ENCODE measurements at regions not wholly inside any gene's neighbourhood (a gene's known extent, or its start where the extent isn't known, plus 50 kb on each side); places are given as distances from the start of the nearest gene placed in this dataset.

GRCh38 chr2:236749346-236749745 lies 179.7 kb downstream of the ACKR3 start:
- DNase-seq (ENCODE audit: low spot score) = no peak
- BruUV-seq (replicated peaks) = no TSS peak
- in situ Hi-C loops (cut with HindIII; ENCODE audit: extremely low pct_ligation_motif_present, low pct_unique_long_range_greater_than_20kb) = no loop called here
- no peaks in the 10 kb centered on the region for H3K4me1 ChIP-seq (ENCODE audit: insufficient read depth, low read length)
- intact Hi-C loops (cut with micrococcal nuclease; ENCODE audit: unreplicated experiment) = no loop called here
- FAIRE-seq = no peak
- ChIA-PET POLR2A (no interaction called here), CTCF (ENCODE audit: low intra/inter-chr PET ratio, low total read pairs) (no interaction called here)
- no peaks in the 10 kb centered on the region for H3K79me2 ChIP-seq (ENCODE audit: insufficient read depth, low read length)
- no peaks in the 10 kb centered on the region for H4K20me1 ChIP-seq (ENCODE audit: insufficient read depth, low read length)
- no peaks in the 10 kb centered on the region for H3K36me3 ChIP-seq (replicated peaks in 1 of 2; ENCODE audit: control insufficient read depth in 1 of 2, insufficient read depth in 2 of 2, low read length in 2 of 2)
- H3K9me3 ChIP-seq (ENCODE audit: low read length) = no peaks in the 10 kb centered on the region
- no peak for ATAC-seq
- no peak overlapping the region for H2AFZ ChIP-seq (ENCODE audit: low read length)
- H3K27me3 ChIP-seq (ENCODE audit: control insufficient read depth in 1 of 2, insufficient read depth in 2 of 2, low read length in 2 of 2) = peaks cover 2 to 24% of the 10 kb centered on the region in 2 experiments; a peak in 3 of 5 replicates
- 19% methylated on average over 4 of the region's 4 CpGs for WGBS (ENCODE audit: low lambda C conversion rate)
- no peak overlapping the region for H3K4me3 ChIP-seq (replicated peaks in 1 of 3; ENCODE audit: insufficient read depth in 1 of 3, low read depth in 2 of 3, low read length in 3 of 3)
- no peak overlapping the region for H3K27ac ChIP-seq (ENCODE audit: extremely low read length, insufficient read depth, low read length)
- no peak overlapping the region for H3K9ac ChIP-seq (ENCODE audit: insufficient read depth, low read depth, low read length)
- H3K4me2 ChIP-seq (ENCODE audit: low read depth, low read length) = no peak overlapping the region
- TF ChIP-seq XBP1 (CRISPR knock-in tag; IDR thresholded peaks at IDR 0.05) (no peak), STAG1 (CRISPR knock-in tag; IDR thresholded peaks at IDR 0.05) (no peak), RAD21 (CRISPR knock-in tag; IDR thresholded peaks at IDR 0.05) (no peak), NPAS2 (CRISPR knock-in tag; IDR thresholded peaks at IDR 0.05; ENCODE audit: borderline replicate concordance) (no peak), SRY (CRISPR knock-in tag; IDR thresholded peaks at IDR 0.05) (no peak), NR2F2 (IDR thresholded peaks at IDR 0.05; ENCODE audit: borderline replicate concordance, low read depth) (no peak), GABPA (IDR thresholded peaks at IDR 0.05; ENCODE audit: low read depth, low read length) (no peak), GABPA (CRISPR knock-in tag; IDR thresholded peaks at IDR 0.05; ENCODE audit: low read depth) (no peak)
- TF ChIP-seq, protein P1, sequence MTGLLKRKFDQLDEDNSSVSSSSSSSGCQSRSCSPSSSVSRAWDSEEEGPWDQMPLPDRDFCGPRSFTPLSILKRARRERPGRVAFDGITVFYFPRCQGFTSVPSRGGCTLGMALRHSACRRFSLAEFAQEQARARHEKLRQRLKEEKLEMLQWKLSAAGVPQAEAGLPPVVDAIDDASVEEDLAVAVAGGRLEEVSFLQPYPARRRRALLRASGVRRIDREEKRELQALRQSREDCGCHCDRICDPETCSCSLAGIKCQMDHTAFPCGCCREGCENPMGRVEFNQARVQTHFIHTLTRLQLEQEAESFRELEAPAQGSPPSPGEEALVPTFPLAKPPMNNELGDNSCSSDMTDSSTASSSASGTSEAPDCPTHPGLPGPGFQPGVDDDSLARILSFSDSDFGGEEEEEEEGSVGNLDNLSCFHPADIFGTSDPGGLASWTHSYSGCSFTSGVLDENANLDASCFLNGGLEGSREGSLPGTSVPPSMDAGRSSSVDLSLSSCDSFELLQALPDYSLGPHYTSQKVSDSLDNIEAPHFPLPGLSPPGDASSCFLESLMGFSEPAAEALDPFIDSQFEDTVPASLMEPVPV (CRISPR knock-in tag; IDR thresholded peaks at IDR 0.05) = no peak
- TF ChIP-seq, protein P2, sequence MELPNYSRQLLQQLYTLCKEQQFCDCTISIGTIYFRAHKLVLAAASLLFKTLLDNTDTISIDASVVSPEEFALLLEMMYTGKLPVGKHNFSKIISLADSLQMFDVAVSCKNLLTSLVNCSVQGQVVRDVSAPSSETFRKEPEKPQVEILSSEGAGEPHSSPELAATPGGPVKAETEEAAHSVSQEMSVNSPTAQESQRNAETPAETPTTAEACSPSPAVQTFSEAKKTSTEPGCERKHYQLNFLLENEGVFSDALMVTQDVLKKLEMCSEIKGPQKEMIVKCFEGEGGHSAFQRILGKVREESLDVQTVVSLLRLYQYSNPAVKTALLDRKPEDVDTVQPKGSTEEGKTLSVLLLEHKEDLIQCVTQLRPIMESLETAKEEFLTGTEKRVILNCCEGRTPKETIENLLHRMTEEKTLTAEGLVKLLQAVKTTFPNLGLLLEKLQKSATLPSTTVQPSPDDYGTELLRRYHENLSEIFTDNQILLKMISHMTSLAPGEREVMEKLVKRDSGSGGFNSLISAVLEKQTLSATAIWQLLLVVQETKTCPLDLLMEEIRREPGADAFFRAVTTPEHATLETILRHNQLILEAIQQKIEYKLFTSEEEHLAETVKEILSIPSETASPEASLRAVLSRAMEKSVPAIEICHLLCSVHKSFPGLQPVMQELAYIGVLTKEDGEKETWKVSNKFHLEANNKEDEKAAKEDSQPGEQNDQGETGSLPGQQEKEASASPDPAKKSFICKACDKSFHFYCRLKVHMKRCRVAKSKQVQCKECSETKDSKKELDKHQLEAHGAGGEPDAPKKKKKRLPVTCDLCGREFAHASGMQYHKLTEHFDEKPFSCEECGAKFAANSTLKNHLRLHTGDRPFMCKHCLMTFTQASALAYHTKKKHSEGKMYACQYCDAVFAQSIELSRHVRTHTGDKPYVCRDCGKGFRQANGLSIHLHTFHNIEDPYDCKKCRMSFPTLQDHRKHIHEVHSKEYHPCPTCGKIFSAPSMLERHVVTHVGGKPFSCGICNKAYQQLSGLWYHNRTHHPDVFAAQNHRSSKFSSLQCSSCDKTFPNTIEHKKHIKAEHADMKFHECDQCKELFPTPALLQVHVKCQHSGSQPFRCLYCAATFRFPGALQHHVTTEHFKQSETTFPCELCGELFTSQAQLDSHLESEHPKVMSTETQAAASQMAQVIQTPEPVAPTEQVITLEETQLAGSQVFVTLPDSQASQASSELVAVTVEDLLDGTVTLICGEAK (IDR thresholded peaks at IDR 0.05) = no peak
- TF ChIP-seq, protein P2 (CRISPR knock-in tag; IDR thresholded peaks at IDR 0.05) = no peak

Data from HepG2 (cell line).